Tibial nerve (tissue), 3 donors: ENCODE measurements at regions not wholly inside any gene's neighbourhood (a gene's known extent, or its start where the extent isn't known, plus 50 kb on each side); places are given as distances from the start of the nearest gene placed in this dataset.

Source experiments
- CTCF ChIP-seq, 5 experiments: fragments of 200-600 bp in 3 of 5; fragments of 450-650 bp in 2 of 5; sonication (generic) in 3 of 5; IDR thresholded peaks; one replicate each; pipeline ENCODE4 v1.5.1; 2016 to 2019; ENCODE audit warnings: antibody characterized with exemption in 5 of 5, mild to moderate bottlenecking in 3 of 5, moderate library complexity in 2 of 5
- POLR2A ChIP-seq, 2 donors: fragments of 450-650 bp; IDR thresholded peaks; one replicate each; pipeline ENCODE4 v1.6.1; 2017; ENCODE audit warnings: antibody characterized with exemption in 2 of 2, mild to moderate bottlenecking in 2 of 2, moderate library complexity in 2 of 2

GRCh38 chr5:93299681-93300308, 281.2 kb downstream of the NR2F1-AS1 start:
- TF ChIP-seq CTCF (IDR thresholded peaks at IDR 0.05) (no peak), POLR2A (IDR thresholded peaks at IDR 0.05) (no peak)
